NCI-H345 (cell line): ENCODE measurements at regions not wholly inside any gene's neighbourhood (a gene's known extent, or its start where the extent isn't known, plus 50 kb on each side); places are given as distances from the start of the nearest gene placed in this dataset.

ENCODE experiments used
- DNase-seq: peaks from one replicate; lab custom pipeline; 2025; lab: John Stamatoyannopoulos, UW

DNA sequence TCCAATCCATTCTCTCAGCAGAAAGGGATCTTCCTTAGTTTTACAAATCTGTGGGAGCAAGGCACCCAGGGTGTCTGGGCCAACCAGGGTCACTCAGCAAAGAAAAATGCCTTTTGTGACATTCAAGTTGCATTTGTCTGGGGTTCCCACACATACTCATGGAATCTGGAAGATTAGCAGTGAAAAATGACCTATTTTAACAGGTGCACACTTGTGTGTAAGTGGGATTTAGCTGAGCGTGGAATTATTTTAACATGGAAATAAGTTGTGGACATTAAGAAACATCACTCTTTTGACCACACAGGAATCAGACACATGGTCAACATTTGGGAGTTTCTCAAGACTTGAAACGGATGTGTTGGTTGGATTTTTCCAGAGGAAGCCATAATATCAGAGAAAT lies 234.9 kb downstream of the OPA1 start:
- no peak for DNase-seq

DNA sequence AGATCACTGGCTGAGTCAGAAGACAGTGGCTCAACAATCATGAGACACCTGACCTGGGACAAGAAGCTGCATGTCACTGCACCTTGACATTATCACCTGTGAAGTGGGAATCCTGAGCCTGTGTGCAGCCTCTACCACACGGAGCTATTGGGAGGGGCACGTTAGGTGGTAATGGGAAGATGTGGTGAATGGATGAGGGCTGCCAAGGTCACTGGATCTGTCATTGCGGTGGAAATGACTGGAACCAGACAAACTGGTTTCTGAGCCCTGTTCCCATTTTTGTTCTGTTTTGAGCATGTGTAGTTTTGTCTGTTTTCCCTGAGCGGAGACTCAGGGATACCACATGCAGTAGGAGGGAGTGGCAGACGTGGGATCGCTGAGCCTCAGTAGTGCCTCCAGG lies 235.5 kb downstream of the OPA1 start:
- peak; percentile 53 for DNase-seq

DNA sequence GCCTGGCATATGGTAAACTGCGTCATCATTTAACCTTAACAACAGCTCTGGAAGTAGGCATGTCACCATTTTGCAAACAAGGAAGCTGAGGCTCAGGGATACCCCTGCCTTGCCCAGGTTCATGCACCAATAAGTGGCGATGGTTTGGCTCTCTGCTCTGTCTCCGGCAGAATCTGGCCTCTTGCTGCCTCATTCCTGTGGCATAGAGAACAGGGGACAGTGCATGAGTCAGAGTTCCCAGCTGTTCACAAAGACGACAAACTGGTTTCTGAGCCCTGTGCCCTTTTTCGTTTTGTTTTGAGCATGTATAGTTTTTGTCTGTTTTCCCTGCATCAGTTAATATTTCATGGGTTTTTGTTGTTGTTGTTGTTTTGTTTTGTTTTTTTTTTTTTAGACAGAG lies 236.8 kb downstream of the OPA1 start:
- peak; percentile 41 for DNase-seq

DNA sequence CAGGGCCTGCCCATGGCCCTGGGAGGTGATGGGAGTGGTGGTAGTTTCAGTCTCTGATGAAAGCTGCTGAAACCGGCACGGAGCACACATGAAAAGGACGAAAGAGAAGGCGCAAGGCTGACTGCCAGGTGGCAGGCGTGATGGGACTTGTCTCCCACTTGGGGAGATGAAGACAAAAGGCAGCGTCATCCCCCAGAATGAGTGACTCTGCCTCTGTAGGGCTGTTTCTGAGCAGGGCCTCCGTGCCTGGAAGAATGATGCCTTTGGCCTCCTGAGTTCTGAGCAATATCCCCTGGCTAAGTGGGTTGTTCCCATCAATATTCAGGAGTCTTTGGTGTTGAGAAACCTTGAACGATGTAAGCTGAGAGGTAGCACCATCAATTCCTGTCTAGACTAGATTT lies 237.8 kb downstream of the OPA1 start:
- DNase-seq = peak; percentile 98

DNA sequence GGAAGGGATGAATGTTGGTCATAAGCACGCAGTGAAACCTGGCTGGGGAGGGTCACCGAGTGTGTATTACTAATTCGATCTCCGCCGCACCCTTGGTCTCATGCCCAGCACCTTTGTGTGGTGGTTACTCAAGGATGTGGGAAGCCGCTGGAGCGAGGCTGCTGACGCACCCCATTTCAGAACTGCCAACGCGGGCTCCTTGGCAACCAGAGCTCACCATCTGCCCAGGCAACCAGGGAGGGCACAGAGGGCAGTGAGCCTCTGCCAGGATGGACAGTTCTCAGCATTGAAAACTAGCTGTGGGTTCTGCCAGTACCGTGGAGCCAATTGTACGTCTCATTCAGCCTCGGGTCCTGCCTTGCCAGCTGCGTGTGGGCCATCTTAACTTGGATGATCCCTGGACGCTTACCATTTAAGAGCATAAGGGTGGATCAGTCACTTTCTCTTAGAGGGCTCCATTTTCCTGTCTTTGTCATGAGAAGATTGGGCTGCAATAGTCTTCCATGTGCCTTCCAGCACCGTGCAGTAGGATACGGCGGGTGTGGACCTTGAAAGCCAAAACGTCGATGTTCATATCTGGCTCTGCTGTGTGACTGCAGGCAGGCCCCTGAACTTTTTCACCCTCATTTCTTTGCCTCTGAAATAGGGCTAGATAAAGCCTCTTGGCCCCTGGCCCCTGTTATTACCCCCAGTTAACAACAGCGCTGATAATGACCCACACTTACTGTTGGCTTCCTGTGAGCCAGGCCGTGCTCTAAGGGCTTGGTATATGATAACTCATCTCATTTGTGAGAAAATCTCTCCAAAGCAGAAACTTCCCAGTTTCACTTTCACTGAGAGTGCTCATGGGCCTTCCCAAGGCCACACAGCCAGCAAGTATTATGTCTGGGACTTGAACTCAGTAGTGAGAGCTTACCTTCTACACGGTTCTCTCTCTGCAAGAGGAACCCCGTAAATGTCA lies 238.8 kb downstream of the OPA1 start:
- no peak for DNase-seq

DNA sequence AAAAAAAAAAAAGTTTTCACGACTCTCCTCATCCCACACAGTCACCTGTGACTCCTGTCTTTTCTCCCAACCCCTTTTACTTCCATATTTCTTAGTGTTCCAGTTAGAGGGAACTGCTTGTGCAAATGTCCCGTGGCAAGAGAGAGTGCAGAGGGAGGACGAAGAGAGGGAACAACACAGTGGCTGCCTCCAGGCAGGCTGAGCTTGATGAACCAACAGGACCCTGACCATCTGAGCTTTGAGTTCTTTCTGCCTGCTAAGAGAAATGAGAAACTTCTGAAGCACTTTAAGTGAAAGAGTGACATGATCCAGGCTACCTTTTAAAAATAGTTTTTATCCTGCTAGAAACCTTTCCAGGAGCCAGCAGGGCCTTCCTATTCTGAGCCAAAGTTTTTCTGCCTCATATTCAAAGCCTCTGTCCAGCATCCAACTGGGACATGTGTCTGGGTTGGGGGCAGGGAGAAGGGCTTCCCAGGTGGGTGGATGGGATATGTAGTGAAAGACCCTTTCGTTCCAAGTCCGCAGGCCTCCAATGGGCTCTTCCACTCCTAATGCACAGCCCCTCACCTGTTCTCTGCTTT lies 239.9 kb downstream of the OPA1 start:
- no peak for DNase-seq

DNA sequence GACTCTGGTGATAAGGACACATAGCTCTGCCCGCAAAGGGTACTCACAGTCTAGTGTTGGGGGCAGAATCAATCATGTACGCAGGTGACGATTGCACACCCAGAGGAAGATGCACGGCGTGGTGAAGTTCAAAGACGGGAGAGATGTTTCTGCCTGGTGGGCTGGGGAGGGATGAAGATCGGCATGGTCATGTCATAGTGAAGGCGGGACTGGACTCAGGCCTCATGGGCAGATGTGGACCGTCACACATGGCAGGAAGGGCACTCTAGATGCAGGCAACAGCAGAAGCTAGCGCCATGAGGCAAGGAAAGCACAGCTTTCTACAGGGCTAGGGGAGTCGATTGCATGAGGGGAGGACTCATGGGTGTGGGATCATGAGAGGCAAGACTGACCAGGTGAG lies 240.6 kb downstream of the OPA1 start:
- no peak for DNase-seq

DNA sequence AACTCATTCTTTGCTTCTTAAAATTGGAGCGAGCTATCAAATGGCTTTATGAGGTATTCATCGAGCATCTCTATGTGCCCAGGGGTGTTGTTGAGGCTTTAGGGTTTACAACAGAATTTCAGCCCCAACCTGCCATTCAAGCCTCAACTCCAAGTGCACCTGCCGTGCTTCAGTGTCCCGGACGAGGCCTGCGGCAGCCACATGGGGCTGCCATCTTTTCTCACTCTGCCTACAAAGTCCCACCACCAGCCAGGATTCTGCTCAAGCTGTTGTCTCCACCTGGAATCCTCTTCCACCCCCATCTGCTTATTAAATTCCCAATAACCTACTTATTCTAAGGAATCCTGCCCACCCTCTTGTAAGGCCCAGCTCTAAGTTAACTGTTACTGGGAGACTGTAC lies 242.4 kb downstream of the OPA1 start:
- no peak for DNase-seq

DNA sequence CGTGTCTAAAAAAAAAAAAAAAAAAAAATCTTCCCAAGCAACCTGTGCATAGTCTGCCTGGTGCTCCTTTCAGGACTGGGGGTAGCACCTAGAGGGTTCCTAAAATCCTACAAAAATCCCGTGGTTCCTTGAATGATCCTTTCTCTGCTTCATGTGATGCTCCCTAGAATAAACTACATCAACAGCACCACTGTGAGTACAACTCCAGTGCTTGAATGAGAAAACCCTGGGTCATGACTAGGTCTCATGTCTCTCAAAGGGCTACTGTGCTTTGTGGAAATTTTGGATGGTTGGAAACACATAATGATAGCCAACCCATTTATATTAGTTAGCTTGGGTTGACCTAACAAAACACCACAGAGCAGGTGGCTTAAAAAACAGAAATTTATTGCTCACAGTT lies 243.5 kb downstream of the OPA1 start:
- no peak for DNase-seq

DNA sequence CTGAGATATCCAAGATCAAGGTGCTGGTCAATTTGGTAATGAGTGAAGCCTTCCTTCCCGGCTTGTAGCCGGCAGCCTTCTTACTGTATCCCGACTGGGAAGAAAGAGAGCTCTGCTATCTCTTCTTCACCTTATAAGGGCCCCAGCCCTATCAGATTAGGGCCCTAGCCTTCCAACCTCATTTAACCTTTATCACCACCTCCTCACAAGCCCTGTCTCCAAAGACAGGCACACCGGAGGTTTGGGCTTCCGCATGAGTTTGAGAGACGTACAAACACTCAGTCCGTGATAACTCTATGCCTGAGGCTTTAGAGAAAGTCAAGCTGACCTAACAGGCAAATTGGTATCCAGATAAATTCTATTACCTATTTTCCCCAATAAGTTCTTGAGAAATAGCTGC lies 243.9 kb downstream of the OPA1 start:
- DNase-seq = no peak

DNA sequence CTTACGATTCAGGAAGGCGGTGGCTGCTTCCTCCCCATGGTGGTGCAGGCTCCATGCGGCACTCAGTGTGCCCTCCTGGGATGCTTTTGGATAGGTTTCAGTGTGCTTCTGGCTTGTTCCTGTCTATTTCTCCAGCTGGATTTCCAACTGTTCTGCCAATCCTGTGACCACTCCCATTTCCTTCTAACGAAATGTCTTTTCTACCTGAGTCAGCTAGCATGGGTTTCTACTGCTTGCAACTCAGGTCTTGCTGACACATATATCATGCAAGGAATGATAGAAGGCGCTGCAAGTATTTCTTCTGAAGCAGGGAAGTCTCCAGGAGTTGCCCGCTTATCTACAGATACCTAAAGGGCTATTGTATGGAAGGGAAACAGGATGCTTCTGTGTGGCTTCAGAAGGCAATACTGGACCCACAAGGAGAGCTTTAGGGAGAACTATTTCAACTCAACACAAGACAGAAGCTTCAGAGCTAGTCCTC lies 244.4 kb downstream of the OPA1 start:
- no peak for DNase-seq

DNA sequence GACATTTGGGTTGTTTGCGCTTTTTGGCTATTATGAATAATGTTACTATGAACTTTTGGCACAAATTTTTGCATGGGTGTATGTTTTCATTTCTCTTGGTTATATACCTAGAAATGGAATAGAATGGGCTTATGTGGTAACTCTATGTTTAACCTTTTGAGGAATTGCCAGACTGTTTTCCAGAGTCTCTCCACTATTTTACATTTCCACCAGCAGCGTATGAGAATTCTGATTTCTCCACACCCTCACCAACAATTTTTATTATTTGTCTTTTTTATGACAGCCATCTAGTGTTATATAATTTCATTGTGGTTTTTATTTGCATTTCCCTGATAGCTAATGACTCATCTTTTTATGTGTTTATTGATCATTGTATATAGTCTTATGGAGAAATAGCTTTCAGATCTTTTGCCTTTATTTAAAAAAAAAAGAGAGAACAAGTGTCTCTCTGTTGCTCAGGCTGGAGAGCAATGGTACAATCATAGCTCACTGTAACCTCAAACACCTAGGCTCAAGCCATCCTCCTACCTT lies 247.2 kb downstream of the OPA1 start:
- DNase-seq = no peak

DNA sequence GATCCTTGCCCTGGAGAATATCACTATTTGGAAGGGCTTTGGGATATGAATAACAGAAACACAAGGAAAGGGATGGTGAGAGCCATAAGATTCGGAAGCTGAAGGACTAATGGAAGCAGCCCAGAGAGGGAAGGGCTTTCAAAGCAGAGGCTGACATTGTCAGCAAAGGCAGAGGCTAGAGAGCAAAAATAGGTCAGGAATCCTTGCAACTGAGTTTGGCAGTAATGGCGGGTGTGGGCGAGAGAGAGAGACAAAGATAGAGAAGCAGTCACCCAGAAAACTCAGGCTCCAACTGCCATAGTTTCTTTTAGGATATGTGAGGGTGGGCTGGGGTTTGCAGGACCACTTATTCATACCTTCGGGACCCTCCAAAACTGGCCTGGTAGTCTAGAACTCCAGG lies 248.6 kb downstream of the OPA1 start:
- no peak for DNase-seq

DNA sequence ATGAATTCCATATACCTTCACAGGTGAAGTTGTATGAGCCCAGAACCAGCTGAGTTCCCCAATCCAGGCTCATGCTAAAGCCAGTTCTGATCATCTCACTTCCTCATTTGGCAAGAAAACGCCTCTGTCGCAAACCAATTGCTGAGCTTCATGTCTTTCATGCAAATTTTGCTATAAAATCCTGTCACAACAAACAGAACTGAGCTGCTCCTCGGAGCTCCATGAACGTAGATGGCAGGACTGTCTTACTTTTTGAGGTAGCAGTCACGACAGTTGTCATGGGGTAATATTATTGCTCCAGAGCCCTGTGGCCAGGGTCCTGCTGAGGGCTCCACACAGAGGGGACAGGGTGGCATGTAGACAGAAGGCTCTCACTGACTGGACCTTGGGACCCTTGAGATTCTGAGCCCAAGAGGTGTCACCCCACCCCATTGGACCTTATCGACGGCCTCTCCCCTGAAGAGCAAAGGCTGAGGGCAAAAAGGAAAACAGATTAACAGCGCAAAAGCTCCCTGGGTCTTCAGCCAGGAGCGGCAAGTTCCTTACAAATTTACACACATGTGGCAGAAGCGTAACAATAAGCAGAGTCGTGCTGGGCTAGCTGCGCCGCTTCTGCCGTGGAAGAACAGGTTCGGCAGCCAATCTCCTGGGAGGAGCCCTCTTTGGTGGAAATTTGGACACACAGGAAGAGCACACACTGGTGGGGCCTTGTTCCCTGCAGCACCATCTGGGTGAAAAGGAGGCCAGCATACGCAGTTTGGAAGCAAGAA lies 249.2 kb downstream of the OPA1 start:
- no peak for DNase-seq

DNA sequence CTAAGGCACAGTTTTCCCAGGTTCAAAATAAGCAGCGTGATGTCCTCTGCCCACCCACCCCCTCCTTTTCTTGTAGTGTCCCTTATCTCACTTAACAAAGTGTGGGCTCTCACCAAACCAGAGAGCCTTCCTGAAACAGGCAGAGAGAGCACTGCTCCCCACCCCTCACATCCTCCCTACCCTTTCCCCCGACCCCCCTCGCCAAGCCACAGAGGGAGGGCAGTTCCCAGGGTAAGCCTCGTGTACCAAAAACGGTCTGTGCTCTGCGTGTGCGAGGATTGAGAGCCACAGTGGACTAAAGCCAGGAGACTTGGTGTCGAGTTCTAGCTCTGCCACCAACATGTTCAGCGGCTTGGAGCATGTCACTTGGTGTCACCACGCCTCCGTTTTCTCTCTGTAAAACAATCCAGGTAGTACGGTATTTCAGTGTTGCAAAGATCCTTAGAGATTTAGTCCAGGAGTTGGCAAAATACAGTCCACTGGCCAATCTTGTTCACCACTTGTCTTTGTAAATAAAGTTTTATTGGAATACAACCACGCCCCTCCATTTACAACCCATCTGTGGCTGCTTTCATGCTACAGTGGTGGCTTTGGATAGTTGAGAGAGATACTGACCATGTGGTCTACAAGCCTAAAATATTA lies 249.9 kb downstream of the OPA1 start:
- no peak for DNase-seq

DNA sequence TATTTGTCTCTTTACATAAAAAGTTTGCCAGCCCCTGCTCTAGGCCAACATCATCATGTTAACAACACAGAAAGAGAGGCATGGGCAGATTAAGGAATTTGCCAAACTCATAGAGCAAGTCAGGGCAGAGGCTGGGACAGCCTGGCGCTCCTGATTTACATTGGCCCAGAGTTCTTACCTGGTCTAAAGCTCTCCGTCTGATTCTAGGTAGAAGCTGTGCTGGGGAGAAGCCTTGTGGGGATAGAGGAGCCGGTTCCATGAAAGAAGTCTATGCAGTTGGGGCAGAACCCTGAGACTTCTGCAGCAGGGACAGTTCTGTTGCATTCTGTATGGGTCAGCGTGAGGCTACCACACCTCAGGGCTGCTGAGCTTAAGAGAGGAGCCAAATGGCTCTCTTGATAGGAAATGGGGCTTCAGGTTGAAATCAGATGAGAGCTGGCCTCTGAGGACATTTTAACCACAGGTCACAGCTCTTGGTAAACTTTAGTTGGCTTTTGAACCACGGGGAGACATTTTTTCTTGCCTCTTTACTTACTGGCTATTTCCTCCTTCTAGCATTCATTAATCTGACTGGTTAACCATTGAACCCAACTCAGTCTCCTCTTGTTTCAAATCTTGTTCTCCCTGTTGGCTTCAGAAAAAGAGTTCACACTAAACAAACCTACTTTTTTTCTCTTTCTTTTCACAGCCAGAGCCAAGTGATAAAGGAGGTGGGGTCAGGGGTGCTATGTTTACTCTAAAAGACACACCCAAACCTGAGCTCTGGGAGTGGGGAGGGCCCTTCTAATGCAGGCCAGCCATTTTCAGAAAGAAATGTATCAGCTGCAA lies 250.7 kb downstream of the OPA1 start:
- DNase-seq = no peak

DNA sequence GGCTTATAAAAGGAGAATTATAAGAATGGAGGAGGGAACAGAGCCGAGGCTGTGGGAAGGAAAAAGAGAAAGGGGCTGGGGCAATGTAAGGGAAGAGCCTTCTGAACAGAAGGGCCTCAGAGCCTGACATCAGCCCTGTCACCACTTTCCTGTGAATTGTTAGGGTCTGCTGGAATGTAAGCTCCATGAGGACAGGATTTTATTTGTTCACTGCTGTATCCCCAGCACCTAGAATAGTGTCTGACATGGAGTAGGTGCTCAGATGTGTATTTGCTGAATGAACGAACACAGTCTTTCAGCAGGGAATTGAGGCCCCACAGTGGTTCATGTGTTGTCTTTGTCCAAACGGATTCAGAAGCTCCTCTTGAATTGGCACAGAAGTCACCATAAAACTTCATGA lies 251.5 kb downstream of the OPA1 start:
- no peak for DNase-seq

DNA sequence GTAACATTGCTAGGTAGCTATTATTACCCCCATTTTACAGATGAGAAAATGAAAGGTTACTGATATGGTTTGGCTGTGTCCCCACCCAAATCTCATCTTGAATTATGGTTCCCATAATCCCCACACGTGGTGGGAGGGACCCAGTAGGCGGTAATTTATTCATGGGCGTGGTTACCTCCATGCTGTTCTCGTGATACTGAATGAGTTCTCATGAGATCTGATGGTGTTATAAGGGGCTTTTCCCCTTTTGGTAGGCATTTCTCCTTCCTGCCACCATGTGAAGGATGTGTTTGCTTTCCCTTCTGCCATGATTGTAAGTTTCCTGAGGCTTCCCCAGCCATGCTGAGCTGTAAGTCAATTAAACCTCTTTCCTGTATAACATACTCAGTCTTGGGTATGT lies 252.1 kb downstream of the OPA1 start:
- no peak for DNase-seq

DNA sequence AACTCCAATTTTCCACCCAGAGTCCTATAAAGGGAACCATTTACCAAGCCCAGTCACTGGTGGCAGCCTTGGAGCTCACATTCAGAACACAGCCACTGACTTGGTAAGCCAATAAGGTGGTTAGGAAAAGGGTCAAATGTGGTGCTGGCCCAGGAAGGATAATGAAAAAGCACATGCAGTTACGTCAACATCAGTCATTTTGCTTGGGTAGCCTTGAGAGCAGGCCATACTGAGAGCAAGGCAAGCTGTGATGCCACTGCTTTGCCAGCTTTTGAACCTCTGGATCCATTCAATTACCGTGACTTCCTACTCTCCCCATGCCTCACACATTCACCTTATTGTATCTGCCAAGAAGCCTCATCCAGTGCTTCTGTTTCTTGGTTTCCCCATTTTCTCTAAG lies 253.6 kb downstream of the OPA1 start:
- no peak for DNase-seq

DNA sequence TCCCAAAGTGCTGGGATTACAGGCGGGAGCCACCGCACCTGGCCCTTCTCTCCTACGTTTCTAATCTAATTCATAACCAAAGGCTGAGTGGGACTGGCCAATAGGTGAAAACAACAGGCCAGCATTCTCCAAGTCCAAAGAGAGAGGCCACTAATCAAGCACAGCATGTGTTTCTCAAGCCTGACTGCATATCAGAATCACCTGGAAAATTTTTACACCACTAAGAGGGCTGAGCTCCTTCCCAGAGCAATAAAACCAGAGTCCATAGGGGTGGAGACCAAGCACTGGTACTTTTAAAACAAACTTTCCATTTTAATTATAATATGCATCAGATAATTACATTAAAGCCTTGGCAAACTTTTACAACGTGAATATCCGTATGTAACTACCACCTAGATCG lies 254.4 kb downstream of the OPA1 start:
- no peak for DNase-seq

DNA sequence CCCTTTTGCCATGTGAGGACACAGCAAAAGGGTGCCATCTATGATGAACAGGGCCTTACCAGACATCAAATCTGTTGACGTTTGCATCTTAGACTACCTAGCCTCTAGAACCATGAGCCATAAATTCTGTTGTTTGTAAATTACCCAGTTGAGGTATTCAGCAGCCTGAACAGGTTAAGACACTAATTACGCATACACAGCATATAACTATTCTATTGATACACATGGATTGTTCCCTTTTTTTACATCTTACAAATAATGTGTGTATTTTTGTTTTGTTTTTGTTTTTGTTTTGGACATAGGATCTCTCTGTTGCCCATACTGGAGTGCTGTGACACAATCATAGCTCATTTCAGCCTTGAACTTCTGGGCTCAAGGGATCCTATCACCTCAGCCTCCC lies 255.5 kb downstream of the OPA1 start:
- DNase-seq = no peak
